ENCODE measurements at regions not wholly inside any gene's neighbourhood (a gene's known extent, or its start where the extent isn't known, plus 50 kb on each side); places are given as distances from the start of the nearest gene placed in this dataset.

DNA sequence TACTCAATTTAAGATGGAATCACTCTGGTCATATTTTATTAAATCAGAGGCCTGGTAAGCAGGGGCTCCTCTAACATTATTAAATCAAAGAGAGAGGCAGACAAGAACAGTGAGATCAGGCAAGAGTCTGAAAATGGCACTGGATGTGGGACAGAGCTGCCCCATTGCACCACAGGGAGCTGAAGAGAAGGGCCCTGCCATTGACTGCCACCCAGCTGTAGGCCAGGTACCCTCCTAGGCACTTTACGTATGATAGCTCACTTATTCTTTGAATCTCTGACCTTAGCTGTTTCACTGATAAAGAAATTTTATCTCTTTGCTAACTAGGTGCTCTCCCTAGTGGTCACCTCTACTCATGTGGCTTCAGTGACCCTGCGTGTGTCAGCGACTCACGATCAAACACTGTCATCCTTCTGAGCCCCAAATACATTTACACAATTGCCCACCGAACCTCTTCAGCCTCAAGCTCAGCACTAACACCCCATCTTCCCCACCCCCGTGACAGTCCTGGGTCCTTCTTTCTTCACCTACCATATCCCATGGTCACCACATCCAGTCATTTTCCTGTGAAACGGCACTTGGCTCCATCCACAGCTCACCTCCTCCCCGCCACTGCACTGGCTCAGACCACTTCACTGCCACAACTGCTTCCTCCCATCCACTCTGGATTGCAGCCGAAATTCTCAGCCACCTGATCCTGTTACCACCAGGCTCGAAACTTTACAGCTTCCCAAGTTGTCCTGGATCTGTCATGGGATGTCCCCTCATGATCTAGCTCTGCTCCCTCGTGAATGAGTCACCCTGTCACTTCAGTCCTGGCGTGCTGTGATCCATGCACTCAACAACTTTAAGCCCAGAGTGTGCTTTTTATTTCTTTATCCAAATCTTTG is 97.3 kb upstream of the SYT6 start:
- TF ChIP-seq BHLHE40 (IDR thresholded peaks at IDR 0.05; ENCODE audit: borderline replicate concordance) (no peak), ZNF384 (IDR thresholded peaks at IDR 0.05) (no peak), FOXM1 (IDR thresholded peaks at IDR 0.05; ENCODE audit: borderline replicate concordance) (no peak), HDGF (IDR thresholded peaks at IDR 0.05; ENCODE audit: borderline replicate concordance) (no peak), SP1 (IDR thresholded peaks at IDR 0.05) (no peak), ELF4 (IDR thresholded peaks at IDR 0.05) (no peak), FOXK2 (IDR thresholded peaks at IDR 0.05) (no peak), NFRKB (IDR thresholded peaks at IDR 0.05) (no peak), SUZ12 (IDR thresholded peaks at IDR 0.05) (no peak), TARDBP (IDR thresholded peaks at IDR 0.05) (no peak), FOXA1 (IDR thresholded peaks at IDR 0.05) (no peak), L3MBTL2 (conservative IDR thresholded peaks at IDR 0.05) (no peak), LEF1 (IDR thresholded peaks at IDR 0.05; ENCODE audit: borderline replicate concordance) (no peak)
- TF ChIP-seq, protein P1, sequence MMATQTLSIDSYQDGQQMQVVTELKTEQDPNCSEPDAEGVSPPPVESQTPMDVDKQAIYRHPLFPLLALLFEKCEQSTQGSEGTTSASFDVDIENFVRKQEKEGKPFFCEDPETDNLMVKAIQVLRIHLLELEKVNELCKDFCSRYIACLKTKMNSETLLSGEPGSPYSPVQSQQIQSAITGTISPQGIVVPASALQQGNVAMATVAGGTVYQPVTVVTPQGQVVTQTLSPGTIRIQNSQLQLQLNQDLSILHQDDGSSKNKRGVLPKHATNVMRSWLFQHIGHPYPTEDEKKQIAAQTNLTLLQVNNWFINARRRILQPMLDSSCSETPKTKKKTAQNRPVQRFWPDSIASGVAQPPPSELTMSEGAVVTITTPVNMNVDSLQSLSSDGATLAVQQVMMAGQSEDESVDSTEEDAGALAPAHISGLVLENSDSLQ (IDR thresholded peaks at IDR 0.05) = no peak
